22Rv1 (cell line): ENCODE measurements at regions not wholly inside any gene's neighbourhood (a gene's known extent, or its start where the extent isn't known, plus 50 kb on each side); places are given as distances from the start of the nearest gene placed in this dataset.
A peak's percentile ranks its signal among the peaks of the same experiment; 100 is the strongest.
"Not testable (repeated sequence)": the region's sequence is repeated elsewhere in the genome, so short reads cannot be mapped to it uniquely, and the experiment has no call there.

Source experiments
- H3K27ac ChIP-seq: fragments of 450-650 bp; 2 replicates; pipeline ENCODE4 v1.5.1; 2017
- CTCF ChIP-seq: fragments of 450-650 bp; IDR thresholded peaks from 2 replicates; pipeline ENCODE4 v1.5.1; 2017; ENCODE audit warnings: mild to moderate bottlenecking
- ZFX ChIP-seq: fragments of 450-650 bp; IDR thresholded peaks from 2 replicates; pipeline ENCODE4 v1.6.1; 2017; ENCODE audit warnings: antibody characterized with exemption, borderline replicate concordance

DNA sequence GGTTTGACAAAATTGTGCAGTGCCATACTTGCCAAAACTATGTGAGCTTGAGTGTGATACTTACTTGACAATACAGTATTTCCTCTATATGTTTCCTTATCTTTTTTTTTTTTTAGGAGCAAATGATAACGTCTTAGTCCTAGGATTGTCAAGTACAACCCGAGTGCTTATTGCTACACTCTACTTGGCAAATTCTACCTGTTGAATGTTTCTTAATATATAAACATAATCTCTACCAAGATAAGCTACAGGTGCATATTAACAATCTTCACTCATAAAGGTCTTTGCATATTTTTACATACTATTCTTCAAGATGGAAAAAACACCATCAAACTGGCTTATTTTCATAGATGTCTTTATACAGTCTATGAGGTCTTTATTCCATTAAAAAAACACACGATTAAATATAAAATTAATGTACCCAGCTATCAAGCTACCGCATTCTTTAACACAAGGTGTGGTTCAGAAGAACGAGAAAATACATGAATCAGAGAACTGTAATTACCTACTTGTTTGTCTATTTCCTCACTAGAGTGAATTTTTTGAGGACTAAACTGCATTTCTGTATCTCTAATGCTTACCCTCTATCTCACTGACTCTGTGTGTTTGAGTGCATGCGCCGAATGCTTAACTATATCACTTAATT, 76.1 kb upstream of the PDSS1 start:
- no peak overlapping the region for H3K27ac ChIP-seq

DNA sequence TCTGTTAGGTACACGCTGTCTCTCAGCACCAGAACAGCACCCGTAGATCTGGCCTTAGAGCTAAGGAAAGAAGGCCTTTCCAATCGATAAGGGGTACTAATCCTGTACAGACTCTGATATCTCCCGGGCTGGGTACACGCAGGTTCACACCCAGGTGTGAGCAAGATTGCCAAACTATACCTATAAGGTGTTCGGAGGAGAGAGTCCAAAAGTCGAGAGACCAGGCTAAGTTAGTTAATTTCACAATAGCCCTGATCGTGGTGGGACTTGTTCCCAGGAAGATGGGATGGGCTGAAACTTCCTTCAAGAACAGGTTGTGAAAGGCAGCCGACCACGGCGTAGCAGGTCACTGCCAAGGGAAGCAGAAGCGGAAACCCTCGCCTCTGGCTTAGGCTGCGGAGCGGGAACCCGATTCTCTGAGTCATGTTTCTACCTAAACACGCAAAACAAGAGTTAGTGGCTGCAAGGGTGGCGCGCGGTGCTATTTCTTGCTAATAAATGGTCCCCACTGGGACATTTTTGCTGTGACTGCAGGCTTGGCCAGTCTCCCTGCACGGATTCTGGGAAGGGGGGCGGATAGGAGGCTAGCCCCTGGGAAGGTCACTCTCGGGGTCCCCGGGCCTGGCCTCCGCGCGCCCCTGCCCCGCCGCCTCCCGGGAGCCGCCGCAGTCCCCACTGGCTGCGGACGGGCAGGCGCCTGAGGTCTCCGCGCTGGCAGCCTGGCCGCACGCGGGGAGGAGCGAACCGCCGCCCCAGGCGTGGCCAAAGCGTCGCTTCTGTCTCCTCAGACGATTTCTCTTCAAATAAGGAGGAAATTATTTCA, 75.4 kb upstream of the PDSS1 start:
- no peak for TF ChIP-seq CTCF
- TF ChIP-seq ZFX = no peak
- H3K27ac ChIP-seq = no peak overlapping the region

More for the DNA sequence above, 76.1 kb upstream of the PDSS1 start:
- no peak for TF ChIP-seq ZFX
- TF ChIP-seq CTCF = no peak

DNA sequence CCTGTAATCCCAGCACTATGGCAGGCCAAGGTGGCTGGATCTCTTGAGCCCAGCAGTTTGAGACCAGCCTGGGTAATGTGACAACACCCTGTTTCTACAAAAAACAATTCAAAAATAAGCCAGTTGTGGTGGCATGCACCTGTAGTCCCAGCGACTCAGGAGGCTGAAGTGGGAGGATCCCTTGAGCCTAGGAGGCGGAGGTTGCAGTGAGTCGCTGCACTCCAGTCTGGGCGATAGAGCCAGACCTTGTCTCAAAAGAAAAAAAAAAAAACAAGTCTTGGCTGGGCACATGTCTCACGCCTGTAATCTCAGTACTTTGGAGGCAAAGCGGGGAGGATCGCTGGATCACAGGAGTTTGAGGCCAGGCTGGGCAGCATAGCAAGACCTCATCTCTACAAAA, 74.6 kb upstream of the PDSS1 start:
- no peak for TF ChIP-seq ZFX
- TF ChIP-seq CTCF = no peak
- no peak overlapping the region for H3K27ac ChIP-seq

DNA sequence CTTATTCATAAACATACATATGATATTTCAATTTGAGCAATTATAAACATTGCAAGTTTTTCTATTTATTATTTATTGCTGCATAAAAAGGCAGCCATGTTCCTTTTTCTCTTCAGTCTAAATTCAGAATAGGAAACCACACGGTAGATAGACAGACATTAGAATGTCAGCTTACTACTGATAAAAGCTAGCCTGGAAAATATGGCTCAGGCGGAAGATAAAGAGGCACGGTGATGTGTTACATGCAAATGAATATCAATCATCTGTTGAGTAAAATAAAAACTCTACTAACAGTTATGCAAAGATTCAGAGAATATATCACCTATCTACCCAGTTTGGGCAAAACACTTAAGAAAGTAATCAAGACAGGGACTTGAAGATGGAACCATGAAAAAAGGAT, 73.5 kb upstream of the PDSS1 start:
- H3K27ac ChIP-seq = no peak overlapping the region
- TF ChIP-seq CTCF = no peak
- no peak for TF ChIP-seq ZFX

DNA sequence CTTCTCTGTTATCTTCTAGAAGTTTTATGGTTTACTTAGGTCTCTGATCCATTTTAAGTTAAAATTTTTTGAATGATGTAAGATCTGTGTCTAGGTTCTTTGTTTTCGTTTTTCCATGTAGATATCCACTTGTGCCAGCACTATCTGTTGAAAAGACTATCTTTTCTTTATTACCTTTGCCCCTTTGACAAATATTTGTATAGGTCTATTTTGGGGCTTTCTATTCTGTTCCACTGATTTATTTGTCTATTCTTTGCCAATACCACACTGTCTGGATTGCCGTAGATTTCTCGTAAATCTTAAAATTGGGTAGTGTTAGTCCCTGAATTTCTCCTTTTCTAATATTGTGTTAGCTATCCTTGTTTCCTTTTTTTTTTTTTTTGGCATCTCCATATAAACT, 71.4 kb upstream of the PDSS1 start:
- H3K27ac ChIP-seq = no peak overlapping the region
- TF ChIP-seq ZFX (no peak), CTCF (no peak)

DNA sequence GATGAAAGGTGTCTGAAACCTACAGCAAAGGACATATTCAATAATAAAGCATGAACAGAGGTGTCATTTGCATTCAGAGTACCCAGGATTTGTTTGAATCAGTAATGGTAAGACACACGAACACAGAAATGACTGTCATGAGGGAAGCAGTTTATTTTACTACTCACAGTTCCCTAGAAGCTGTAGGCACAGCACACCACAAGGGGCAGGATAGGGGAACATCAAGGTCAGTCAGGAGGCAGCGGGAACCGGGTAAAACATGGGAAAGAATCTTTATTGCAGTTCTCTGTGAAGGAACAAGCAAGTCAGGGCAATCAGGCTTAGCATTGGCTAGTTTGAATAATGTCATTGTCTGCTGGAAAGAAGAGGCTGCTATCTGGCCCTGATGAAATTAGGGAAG, 70.2 kb upstream of the PDSS1 start:
- no peak overlapping the region for H3K27ac ChIP-seq
- TF ChIP-seq ZFX (no peak), CTCF (0 out of 2 replicates have a peak, but pooled peaks have one; percentile 25)

DNA sequence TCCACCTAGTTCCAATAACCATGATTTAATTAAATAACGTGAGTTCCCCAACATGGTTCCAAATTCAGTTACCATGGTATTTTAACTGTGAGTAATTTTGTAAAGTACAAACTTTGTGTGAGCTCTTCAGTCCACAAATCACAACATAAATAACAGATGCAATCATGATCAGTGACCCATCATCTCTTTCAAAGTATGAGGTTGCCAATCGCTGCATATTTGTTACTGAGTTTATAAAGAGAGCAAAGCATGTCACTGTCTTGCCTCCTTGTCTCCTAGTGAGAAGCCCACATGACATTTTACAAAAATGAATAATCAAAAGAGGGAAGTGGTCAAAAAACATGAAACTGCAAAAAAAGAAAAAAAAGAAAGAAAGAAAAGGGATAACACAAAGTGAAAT, 69.1 kb upstream of the PDSS1 start:
- TF ChIP-seq CTCF (no peak), ZFX (no peak)
- H3K27ac ChIP-seq = no peak overlapping the region

GRCh38 chr10:26632171-26632570, 65.3 kb upstream of the PDSS1 start:
- not testable (repeated sequence) for H3K27ac ChIP-seq

DNA sequence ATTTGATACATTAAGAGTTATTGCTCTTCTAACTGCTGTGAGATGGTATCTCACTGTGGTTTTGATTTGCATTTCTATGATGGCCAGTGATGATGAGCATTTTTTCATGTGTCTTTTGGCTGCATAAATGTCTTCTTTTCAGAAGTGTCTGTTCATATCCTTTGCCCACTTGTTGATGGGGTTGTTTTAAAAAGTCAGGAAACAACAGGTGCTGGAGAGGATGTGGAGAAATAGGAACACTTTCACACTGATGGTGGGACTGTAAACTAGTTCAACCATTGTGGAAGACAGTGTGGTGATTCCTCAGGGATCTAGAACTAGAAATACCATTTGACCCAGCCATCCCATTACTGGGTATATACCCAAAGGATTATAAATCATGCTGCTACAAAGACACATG, 63.4 kb upstream of the PDSS1 start:
- not testable (repeated sequence) for H3K27ac ChIP-seq
